Erythroblast (primary cell): ENCODE measurements at regions not wholly inside any gene's neighbourhood (a gene's known extent, or its start where the extent isn't known, plus 50 kb on each side); places are given as distances from the start of the nearest gene placed in this dataset.

Source experiments
- GATA1 ChIP-seq: IDR thresholded peaks from 2 replicates; pipeline ENCODE4 v1.6.1; 2011; ENCODE audit warnings: low read depth, mild to moderate bottlenecking, control low read depth, low read length, moderate library complexity
- POLR2A ChIP-seq: IDR thresholded peaks from 2 replicates; pipeline ENCODE4 v1.6.1; 2011; ENCODE audit warnings: mild to moderate bottlenecking, low read length

GRCh38 chrX:10769195-10769594 is 148.8 kb upstream of the MID1 start:
- TF ChIP-seq POLR2A (no peak), GATA1 (no peak)
